ENCODE measurements at regions not wholly inside any gene's neighbourhood (a gene's known extent, or its start where the extent isn't known, plus 50 kb on each side); places are given as distances from the start of the nearest gene placed in this dataset.

GRCh38 chr17:33534087-33534486, 241.0 kb upstream of the ASIC2 start:
- WGBS, 2 experiments, result 89 to 92% methylated on average over 9 of the region's 9 CpGs
- Histone ChIP-seq H3K4me1 (ENCODE audit: control insufficient read depth, insufficient read depth, low read length) (no peaks in the 10 kb centered on the region), H3K27ac (ENCODE audit: insufficient read depth, low read depth, low read length, poor library complexity, severe bottlenecking) (no peak overlapping the region), H3K9me3 (ENCODE audit: control insufficient read depth, low read length) (no peaks in the 10 kb centered on the region), H3K27me3 (ENCODE audit: control insufficient read depth, insufficient read depth, low read length, poor library complexity, severe bottlenecking) (no peaks in the 10 kb centered on the region), H3K36me3 (ENCODE audit: control insufficient read depth, insufficient read depth, low read length) (no peaks in the 10 kb centered on the region), H3K4me3 (ENCODE audit: insufficient read depth, low read depth, low read length) (no peak overlapping the region)

GRCh38 chr17:33545124-33545523, 252.0 kb upstream of the ASIC2 start:
- no peak overlapping the region for H3K27ac ChIP-seq (ENCODE audit: insufficient read depth, low read depth, low read length, poor library complexity, severe bottlenecking)
- H3K27me3 ChIP-seq (ENCODE audit: control insufficient read depth, insufficient read depth, low read length, poor library complexity, severe bottlenecking), result no peaks in the 10 kb centered on the region
- H3K4me1 ChIP-seq (ENCODE audit: control insufficient read depth, insufficient read depth, low read length), result no peaks in the 10 kb centered on the region
- H3K4me3 ChIP-seq (ENCODE audit: insufficient read depth, low read depth, low read length), result no peak overlapping the region
- no peaks in the 10 kb centered on the region for H3K36me3 ChIP-seq (ENCODE audit: control insufficient read depth, insufficient read depth, low read length)
- no peaks in the 10 kb centered on the region for H3K9me3 ChIP-seq (ENCODE audit: control insufficient read depth, low read length)
- WGBS, 2 experiments, result 88 to 91% methylated on average over 4 of the region's 4 CpGs

GRCh38 chr17:33550261-33550660, 257.2 kb upstream of the ASIC2 start:
- WGBS, 2 experiments, result 96% methylated on average over 4 of the region's 4 CpGs
- Histone ChIP-seq H3K4me1 (ENCODE audit: control insufficient read depth, insufficient read depth, low read length) (peaks cover 11% of the 10 kb centered on the region), H3K36me3 (ENCODE audit: control insufficient read depth, insufficient read depth, low read length) (no peaks in the 10 kb centered on the region), H3K9me3 (ENCODE audit: control insufficient read depth, low read length) (no peaks in the 10 kb centered on the region), H3K4me3 (ENCODE audit: insufficient read depth, low read depth, low read length) (no peak overlapping the region), H3K27me3 (ENCODE audit: control insufficient read depth, insufficient read depth, low read length, poor library complexity, severe bottlenecking) (no peaks in the 10 kb centered on the region), H3K27ac (ENCODE audit: insufficient read depth, low read depth, low read length, poor library complexity, severe bottlenecking) (no peak overlapping the region)

GRCh38 chr17:33551075-33551474, 258.0 kb upstream of the ASIC2 start:
- Histone ChIP-seq H3K27ac (ENCODE audit: insufficient read depth, low read depth, low read length, poor library complexity, severe bottlenecking) (no peak overlapping the region), H3K36me3 (ENCODE audit: control insufficient read depth, insufficient read depth, low read length) (no peaks in the 10 kb centered on the region), H3K27me3 (ENCODE audit: control insufficient read depth, insufficient read depth, low read length, poor library complexity, severe bottlenecking) (no peaks in the 10 kb centered on the region), H3K9me3 (ENCODE audit: control insufficient read depth, low read length) (no peaks in the 10 kb centered on the region), H3K4me1 (ENCODE audit: control insufficient read depth, insufficient read depth, low read length) (peaks cover 11% of the 10 kb centered on the region), H3K4me3 (ENCODE audit: insufficient read depth, low read depth, low read length) (no peak overlapping the region)
- WGBS, 2 experiments, result 93 to 96% methylated on average over 5 of the region's 5 CpGs

- Histone ChIP-seq H3K36me3 (ENCODE audit: control insufficient read depth, insufficient read depth, low read length) (no peaks in the 10 kb centered on the region), H3K27ac (ENCODE audit: insufficient read depth, low read depth, low read length, poor library complexity, severe bottlenecking) (no peak overlapping the region), H3K4me1 (ENCODE audit: control insufficient read depth, insufficient read depth, low read length) (peaks cover 11% of the 10 kb centered on the region), H3K27me3 (ENCODE audit: control insufficient read depth, insufficient read depth, low read length, poor library complexity, severe bottlenecking) (no peaks in the 10 kb centered on the region), H3K4me3 (ENCODE audit: insufficient read depth, low read depth, low read length) (no peak overlapping the region), H3K9me3 (ENCODE audit: control insufficient read depth, low read length) (no peaks in the 10 kb centered on the region)
- WGBS, 2 experiments, result 39 to 44% methylated on average over 4 to 6 of the region's 6 CpGs
These were observed 258.8 kb upstream of the ASIC2 start for GRCh38 chr17:33551911-33552310.

GRCh38 chr17:33560165-33560564, 267.1 kb upstream of the ASIC2 start:
- 91 to 94% methylated on average over 5 of the region's 5 CpGs for WGBS, 2 experiments
- Histone ChIP-seq H3K27me3 (ENCODE audit: control insufficient read depth, insufficient read depth, low read length, poor library complexity, severe bottlenecking) (no peaks in the 10 kb centered on the region), H3K9me3 (ENCODE audit: control insufficient read depth, low read length) (no peaks in the 10 kb centered on the region), H3K36me3 (ENCODE audit: control insufficient read depth, insufficient read depth, low read length) (no peaks in the 10 kb centered on the region), H3K27ac (ENCODE audit: insufficient read depth, low read depth, low read length, poor library complexity, severe bottlenecking) (no peak overlapping the region), H3K4me3 (ENCODE audit: insufficient read depth, low read depth, low read length) (no peak overlapping the region), H3K4me1 (ENCODE audit: control insufficient read depth, insufficient read depth, low read length) (no peaks in the 10 kb centered on the region)

- 96 to 98% methylated on average over 3 of the region's 3 CpGs for WGBS, 2 experiments
- no peaks in the 10 kb centered on the region for H3K9me3 ChIP-seq (ENCODE audit: control insufficient read depth, low read length)
- no peaks in the 10 kb centered on the region for H3K36me3 ChIP-seq (ENCODE audit: control insufficient read depth, insufficient read depth, low read length)
- H3K4me3 ChIP-seq (ENCODE audit: insufficient read depth, low read depth, low read length), result no peak overlapping the region
- H3K27me3 ChIP-seq (ENCODE audit: control insufficient read depth, insufficient read depth, low read length, poor library complexity, severe bottlenecking), result no peaks in the 10 kb centered on the region
- no peak overlapping the region for H3K27ac ChIP-seq (ENCODE audit: insufficient read depth, low read depth, low read length, poor library complexity, severe bottlenecking)
- no peaks in the 10 kb centered on the region for H3K4me1 ChIP-seq (ENCODE audit: control insufficient read depth, insufficient read depth, low read length)
These were observed 267.8 kb upstream of the ASIC2 start for GRCh38 chr17:33560871-33561270.

- Histone ChIP-seq H3K9me3 (ENCODE audit: control insufficient read depth, low read length) (no peaks in the 10 kb centered on the region), H3K4me3 (ENCODE audit: insufficient read depth, low read depth, low read length) (no peak overlapping the region), H3K36me3 (ENCODE audit: control insufficient read depth, insufficient read depth, low read length) (no peaks in the 10 kb centered on the region), H3K4me1 (ENCODE audit: control insufficient read depth, insufficient read depth, low read length) (no peaks in the 10 kb centered on the region), H3K27me3 (ENCODE audit: control insufficient read depth, insufficient read depth, low read length, poor library complexity, severe bottlenecking) (no peaks in the 10 kb centered on the region), H3K27ac (ENCODE audit: insufficient read depth, low read depth, low read length, poor library complexity, severe bottlenecking) (no peak overlapping the region)
- 78 to 80% methylated on average over 11 of the region's 11 CpGs for WGBS, 2 experiments
These were observed 268.7 kb upstream of the ASIC2 start for GRCh38 chr17:33561569-33562334.

GRCh38 chr17:33562792-33563191, 269.7 kb upstream of the ASIC2 start:
- Histone ChIP-seq H3K36me3 (ENCODE audit: control insufficient read depth, insufficient read depth, low read length) (no peaks in the 10 kb centered on the region), H3K4me1 (ENCODE audit: control insufficient read depth, insufficient read depth, low read length) (no peaks in the 10 kb centered on the region), H3K27ac (ENCODE audit: insufficient read depth, low read depth, low read length, poor library complexity, severe bottlenecking) (no peak overlapping the region), H3K27me3 (ENCODE audit: control insufficient read depth, insufficient read depth, low read length, poor library complexity, severe bottlenecking) (no peaks in the 10 kb centered on the region), H3K9me3 (ENCODE audit: control insufficient read depth, low read length) (no peaks in the 10 kb centered on the region), H3K4me3 (ENCODE audit: insufficient read depth, low read depth, low read length) (no peak overlapping the region)
- WGBS, 2 experiments, result 88 to 89% methylated on average over 1 of the region's 1 CpG

GRCh38 chr17:33564146-33564545, 271.1 kb upstream of the ASIC2 start:
- no peak overlapping the region for H3K4me3 ChIP-seq (ENCODE audit: insufficient read depth, low read depth, low read length)
- no peaks in the 10 kb centered on the region for H3K36me3 ChIP-seq (ENCODE audit: control insufficient read depth, insufficient read depth, low read length)
- no peaks in the 10 kb centered on the region for H3K27me3 ChIP-seq (ENCODE audit: control insufficient read depth, insufficient read depth, low read length, poor library complexity, severe bottlenecking)
- no peaks in the 10 kb centered on the region for H3K9me3 ChIP-seq (ENCODE audit: control insufficient read depth, low read length)
- 92 to 96% methylated on average over 3 of the region's 3 CpGs for WGBS, 2 experiments
- H3K27ac ChIP-seq (ENCODE audit: insufficient read depth, low read depth, low read length, poor library complexity, severe bottlenecking), result no peak overlapping the region
- no peaks in the 10 kb centered on the region for H3K4me1 ChIP-seq (ENCODE audit: control insufficient read depth, insufficient read depth, low read length)
